OCI-LY7 (cell line): ENCODE measurements at regions not wholly inside any gene's neighbourhood (a gene's known extent, or its start where the extent isn't known, plus 50 kb on each side); places are given as distances from the start of the nearest gene placed in this dataset.

Source experiments
- BruUV-seq: library from RNA; stranded (reverse); fragments of 400-500 nt; replicated peaks from 2 replicates; lab custom pipeline; 2021; lab: Mats Ljungman, UMichigan
- CTCF ChIA-PET: fragments of 300-600 bp; sonication (Branson Sonifier 250); formaldehyde crosslinking; loops from one replicate; lab custom pipeline; 2022; ENCODE audit warnings: antibody characterized with exemption; ENCODE audit not compliant: unreplicated experiment; lab: Charles Lee
- POLR2A ChIA-PET: fragments of 300-600 bp; sonication (Branson Sonifier 250); formaldehyde crosslinking; loops from one replicate; lab custom pipeline; 2022; ENCODE audit warnings: antibody characterized with exemption; lab: Charles Lee
- DNase-seq: peaks from one replicate; pipeline ENCODE4 v3.0.0-alpha.2; 2015; ENCODE audit warnings: low spot score
- H2AFZ ChIP-seq: fragments of 200-600 bp; sonication (generic), shearing (Covaris generic); 2 replicates; pipeline ENCODE4 v1.6.1; 2014; ENCODE audit warnings: mild to moderate bottlenecking, antibody characterized with exemption, low read length, moderate library complexity
- H3K27ac ChIP-seq: fragments of 200-600 bp; sonication (generic); 2 replicates; pipeline ENCODE4 v1.5.1; 2014; ENCODE audit warnings: mixed run types, low read depth, mild to moderate bottlenecking, moderate library complexity, low read length, inconsistent platforms; ENCODE audit not compliant: poor library complexity, severe bottlenecking
- H3K36me3 ChIP-seq: fragments of 200-600 bp; sonication (generic); 2 replicates; pipeline ENCODE4 v1.6.1; 2014; ENCODE audit warnings: mild to moderate bottlenecking, antibody characterized with exemption, low read length, moderate library complexity, mixed read lengths; ENCODE audit not compliant: insufficient read depth
- H3K4me1 ChIP-seq: fragments of 200-600 bp; sonication (generic); 2 replicates; pipeline ENCODE4 v1.5.1; 2014; ENCODE audit warnings: mild to moderate bottlenecking, low read length; ENCODE audit not compliant: insufficient read depth, poor library complexity, severe bottlenecking
- H3K4me2 ChIP-seq: fragments of 200-600 bp; sonication (generic); 2 replicates; pipeline ENCODE4 v1.6.1; 2014; ENCODE audit warnings: mild to moderate bottlenecking, low read length
- H3K4me3 ChIP-seq: fragments of 200-600 bp; sonication (generic); 2 replicates; pipeline ENCODE4 v1.5.1; 2014; ENCODE audit warnings: mild to moderate bottlenecking, low read depth, low read length; ENCODE audit not compliant: poor library complexity, severe bottlenecking
- H3K79me2 ChIP-seq: fragments of 200-600 bp; sonication (generic); 2 replicates; pipeline ENCODE4 v1.6.1; 2016; ENCODE audit warnings: low read depth, mild to moderate bottlenecking, low read length, moderate library complexity, mixed read lengths; ENCODE audit not compliant: insufficient read depth
- H3K9me2 ChIP-seq: fragments of 200-600 bp; sonication (generic); 2 replicates; pipeline ENCODE4 v1.6.1; 2016; ENCODE audit warnings: mild to moderate bottlenecking, low read length, mixed read lengths; ENCODE audit not compliant: insufficient read depth
- H3K9me3 ChIP-seq: fragments of 200-600 bp; sonication (generic); 2 replicates; pipeline ENCODE4 v1.6.1; 2014; ENCODE audit warnings: mild to moderate bottlenecking, mixed run types, low read length, mixed read lengths
- H4K20me1 ChIP-seq: fragments of 200-600 bp; sonication (generic); 2 replicates; pipeline ENCODE4 v1.6.1; 2014; ENCODE audit warnings: mild to moderate bottlenecking, antibody characterized with exemption, low read length, moderate library complexity, mixed read lengths; ENCODE audit not compliant: insufficient read depth
- CTCF ChIP-seq: fragments of 200-600 bp; sonication (generic); conservative IDR thresholded peaks from 2 replicates; pipeline ENCODE4 v1.5.1; 2014; ENCODE audit warnings: mild to moderate bottlenecking, antibody characterized with exemption, low read length, moderate library complexity, mixed read lengths
- EZH2phosphoT487 ChIP-seq: fragments of 200-600 bp; sonication (generic); IDR thresholded peaks from 2 replicates; pipeline ENCODE4 v1.6.1; 2018; ENCODE audit warnings: low read depth, borderline replicate concordance, mild to moderate bottlenecking, mixed run types, antibody characterized with exemption, low read length, moderate library complexity, mixed read lengths
- intact Hi-C: fragments of 100-400 bp; cut with micrococcal nuclease; formaldehyde crosslinking; loops from one replicate; pipeline ENCODE4 v1.10.0; 2022; ENCODE audit not compliant: unreplicated experiment

GRCh38 chr9:80009204-80009603, 437.4 kb downstream of the TLE4 start:
- H3K4me2 ChIP-seq: no peak overlapping the region
- ChIA-PET POLR2A (no interaction called here), CTCF (no interaction called here)
- H4K20me1 ChIP-seq: no peaks in the 10 kb centered on the region
- no peaks in the 10 kb centered on the region for H3K36me3 ChIP-seq
- no peaks in the 10 kb centered on the region for H3K9me2 ChIP-seq
- DNase-seq: no peak
- H2AFZ ChIP-seq: no peak overlapping the region
- no peak overlapping the region for H3K4me3 ChIP-seq
- no TSS peak for BruUV-seq
- intact Hi-C loops: no loop called here
- no peak for TF ChIP-seq EZH2phosphoT487
- TF ChIP-seq CTCF: no peak
- H3K27ac ChIP-seq: no peak overlapping the region
- H3K9me3 ChIP-seq: no peaks in the 10 kb centered on the region
- H3K79me2 ChIP-seq: no peaks in the 10 kb centered on the region
- H3K4me1 ChIP-seq: no peaks in the 10 kb centered on the region

GRCh38 chr9:80004714-80005113, 432.9 kb downstream of the TLE4 start:
- POLR2A ChIA-PET: no interaction called here
- DNase-seq: no peak
- intact Hi-C loops: no loop called here
- CTCF ChIA-PET: no interaction called here
- no peak overlapping the region for H3K27ac ChIP-seq
- H3K9me3 ChIP-seq: no peaks in the 10 kb centered on the region
- H3K4me2 ChIP-seq: no peak overlapping the region
- no peaks in the 10 kb centered on the region for H3K79me2 ChIP-seq
- H4K20me1 ChIP-seq: no peaks in the 10 kb centered on the region
- no peak overlapping the region for H2AFZ ChIP-seq
- H3K4me3 ChIP-seq: no peak overlapping the region
- H3K36me3 ChIP-seq: no peaks in the 10 kb centered on the region
- TF ChIP-seq CTCF (no peak), EZH2phosphoT487 (no peak)
- no peaks in the 10 kb centered on the region for H3K4me1 ChIP-seq
- BruUV-seq: no TSS peak
- 0 out of 2 replicates have a peak, but pooled peaks cover 3% of the 10 kb centered on the region for H3K9me2 ChIP-seq

- no TSS peak for BruUV-seq
- intact Hi-C loops: no loop called here
- TF ChIP-seq CTCF: no peak
- no peak for TF ChIP-seq EZH2phosphoT487
- Histone ChIP-seq H4K20me1 (no peaks in the 10 kb centered on the region), H3K4me2 (no peak overlapping the region), H3K36me3 (no peaks in the 10 kb centered on the region), H3K9me2 (no peaks in the 10 kb centered on the region), H3K4me1 (no peaks in the 10 kb centered on the region), H3K9me3 (no peaks in the 10 kb centered on the region), H2AFZ (no peak overlapping the region), H3K4me3 (no peak overlapping the region), H3K79me2 (no peaks in the 10 kb centered on the region), H3K27ac (no peak overlapping the region)
- ChIA-PET POLR2A (interaction anchor here (0.7 kb wide), 2 partner anchors 477 to 643 kb away, joined by 3 read pairs; no protein-coding TSS in a partner anchor), CTCF (no interaction called here)
- no peak for DNase-seq
These were observed 418.8 kb downstream of the TLE4 start for GRCh38 chr9:79990536-79990935.
